WTC11 (cell line): ENCODE measurements at regions not wholly inside any gene's neighbourhood (a gene's known extent, or its start where the extent isn't known, plus 50 kb on each side); places are given as distances from the start of the nearest gene placed in this dataset.

Experiments
- ATAC-seq: fragments of 200-7000 bp; cut with Tn5 transposase; 2 replicates; pipeline ENCODE4 v1.10.0; 2021; ENCODE audit warnings: mild to moderate bottlenecking, moderate library complexity
- CTCF ChIA-PET: fragments of 300-600 bp; sonication (Branson Sonifier 250); formaldehyde crosslinking; loops from one replicate; lab custom pipeline; 2021; ENCODE audit warnings: antibody characterized with exemption; lab: Charles Lee
- POLR2A ChIA-PET: fragments of 350-600 bp; sonication (Branson Sonifier 250); formaldehyde crosslinking; loops from one replicate; lab custom pipeline; 2021; ENCODE audit warnings: antibody characterized with exemption; lab: Charles Lee
- DNase-seq: peaks from one replicate; pipeline ENCODE4 v3.0.0; 2021; ENCODE audit warnings: low spot score
- H3K27ac Mint-ChIP-seq: 2 replicates; pipeline ENCODE4 v1.8.0; 2021; ENCODE audit warnings: mixed read lengths
- H3K27me3 Mint-ChIP-seq: 2 replicates; pipeline ENCODE4 v1.8.0; 2021; ENCODE audit warnings: low read depth, mild to moderate bottlenecking, moderate library complexity, mixed read lengths
- H3K36me3 Mint-ChIP-seq: 2 replicates; pipeline ENCODE4 v1.8.0; 2021; ENCODE audit warnings: mixed read lengths
- H3K4me1 Mint-ChIP-seq: 2 replicates; pipeline ENCODE4 v1.8.0; 2022; ENCODE audit warnings: mixed read lengths
- H3K4me3 Mint-ChIP-seq: 2 replicates; pipeline ENCODE4 v1.8.0; 2021; ENCODE audit warnings: mild to moderate bottlenecking, moderate library complexity, mixed read lengths
- H3K9me3 Mint-ChIP-seq: 2 replicates; pipeline ENCODE4 v1.8.0; 2021; ENCODE audit warnings: mixed read lengths
- ATF1 ChIP-seq: sonication (generic); formaldehyde crosslinking; IDR thresholded peaks from 2 replicates; pipeline ENCODE4 v1.8.1; 2023; ENCODE audit warnings: mild to moderate bottlenecking, moderate library complexity, missing genetic modification reagents
- E2F5 ChIP-seq: sonication (generic); formaldehyde crosslinking; IDR thresholded peaks from 2 replicates; pipeline ENCODE4 v1.8.1; 2022; ENCODE audit warnings: mild to moderate bottlenecking, moderate library complexity, missing genetic modification reagents
- ELF4 ChIP-seq: sonication (generic); formaldehyde crosslinking; IDR thresholded peaks from 2 replicates; pipeline ENCODE4 v1.8.1; 2022; ENCODE audit warnings: low read depth, mild to moderate bottlenecking, moderate library complexity, missing genetic modification reagents
- GABPB1 ChIP-seq: sonication (generic); formaldehyde crosslinking; IDR thresholded peaks from 2 replicates; pipeline ENCODE4 v1.8.1; 2023; ENCODE audit warnings: mild to moderate bottlenecking, missing genetic modification reagents
- JUN ChIP-seq: sonication (generic); formaldehyde crosslinking; IDR thresholded peaks from 2 replicates; pipeline ENCODE4 v1.8.0; 2023; ENCODE audit warnings: mild to moderate bottlenecking, missing genetic modification reagents
- KAT7 ChIP-seq: sonication (generic); formaldehyde crosslinking; IDR thresholded peaks from 2 replicates; pipeline ENCODE4 v1.8.1; 2023; ENCODE audit warnings: missing genetic modification reagents, mild to moderate bottlenecking, borderline replicate concordance
- ZBTB21 ChIP-seq: sonication (generic); formaldehyde crosslinking; IDR thresholded peaks from 2 replicates; pipeline ENCODE4 v1.8.1; 2023; ENCODE audit warnings: mild to moderate bottlenecking, missing genetic modification reagents, borderline replicate concordance
- ZNF138 ChIP-seq: sonication (generic); formaldehyde crosslinking; conservative IDR thresholded peaks from 2 replicates; pipeline ENCODE4 v1.8.1; 2022; ENCODE audit warnings: mild to moderate bottlenecking, moderate library complexity, missing genetic modification reagents
- ZNF317 ChIP-seq: sonication (generic); formaldehyde crosslinking; IDR thresholded peaks from 2 replicates; pipeline ENCODE4 v1.8.1; 2023; ENCODE audit warnings: low read depth, mild to moderate bottlenecking, moderate library complexity, missing genetic modification reagents, borderline replicate concordance
- ZNF532 ChIP-seq: fragments of 250-450 bp; sonication (Bioruptor Pico); IDR thresholded peaks from 2 replicates; pipeline ENCODE4 v1.9.0; 2021; ENCODE audit warnings: mild to moderate bottlenecking, borderline replicate concordance
- TF ChIP-seq, protein P1 (sequence below): sonication (generic); formaldehyde crosslinking; IDR thresholded peaks from 2 replicates; pipeline ENCODE4 v1.8.1; 2022; ENCODE audit warnings: low read depth, missing genetic modification reagents, borderline replicate concordance
- TF ChIP-seq, protein P2 (sequence below): fragments of 250-450 bp; sonication (Bioruptor Pico); IDR thresholded peaks from 2 replicates; pipeline ENCODE4 v2.1.2; 2022; ENCODE audit warnings: mild to moderate bottlenecking, moderate library complexity
- TF ChIP-seq, protein P3 (sequence below): sonication (generic); formaldehyde crosslinking; IDR thresholded peaks from 2 replicates; pipeline ENCODE4 v1.8.0; 2022; ENCODE audit warnings: mild to moderate bottlenecking, missing genetic modification reagents
- TF ChIP-seq, protein P4 (sequence below): sonication (generic); formaldehyde crosslinking; IDR thresholded peaks from 2 replicates; pipeline ENCODE4 v1.8.1; 2023; ENCODE audit warnings: mild to moderate bottlenecking, missing genetic modification reagents

- TF ChIP-seq, protein P1, sequence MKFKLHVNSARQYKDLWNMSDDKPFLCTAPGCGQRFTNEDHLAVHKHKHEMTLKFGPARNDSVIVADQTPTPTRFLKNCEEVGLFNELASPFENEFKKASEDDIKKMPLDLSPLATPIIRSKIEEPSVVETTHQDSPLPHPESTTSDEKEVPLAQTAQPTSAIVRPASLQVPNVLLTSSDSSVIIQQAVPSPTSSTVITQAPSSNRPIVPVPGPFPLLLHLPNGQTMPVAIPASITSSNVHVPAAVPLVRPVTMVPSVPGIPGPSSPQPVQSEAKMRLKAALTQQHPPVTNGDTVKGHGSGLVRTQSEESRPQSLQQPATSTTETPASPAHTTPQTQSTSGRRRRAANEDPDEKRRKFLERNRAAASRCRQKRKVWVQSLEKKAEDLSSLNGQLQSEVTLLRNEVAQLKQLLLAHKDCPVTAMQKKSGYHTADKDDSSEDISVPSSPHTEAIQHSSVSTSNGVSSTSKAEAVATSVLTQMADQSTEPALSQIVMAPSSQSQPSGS = no peak
- no peak for TF ChIP-seq ZBTB21 (CRISPR knock-in tag)
- TF ChIP-seq, protein P2, sequence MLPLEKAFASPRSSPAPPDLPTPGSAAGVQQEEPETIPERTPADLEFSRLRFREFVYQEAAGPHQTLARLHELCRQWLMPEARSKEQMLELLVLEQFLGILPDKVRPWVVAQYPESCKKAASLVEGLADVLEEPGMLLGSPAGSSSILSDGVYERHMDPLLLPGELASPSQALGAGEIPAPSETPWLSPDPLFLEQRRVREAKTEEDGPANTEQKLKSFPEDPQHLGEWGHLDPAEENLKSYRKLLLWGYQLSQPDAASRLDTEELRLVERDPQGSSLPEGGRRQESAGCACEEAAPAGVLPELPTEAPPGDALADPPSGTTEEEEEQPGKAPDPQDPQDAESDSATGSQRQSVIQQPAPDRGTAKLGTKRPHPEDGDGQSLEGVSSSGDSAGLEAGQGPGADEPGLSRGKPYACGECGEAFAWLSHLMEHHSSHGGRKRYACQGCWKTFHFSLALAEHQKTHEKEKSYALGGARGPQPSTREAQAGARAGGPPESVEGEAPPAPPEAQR (CRISPR knock-in tag) = no peak
- no peak for TF ChIP-seq ZNF532
- no peak for TF ChIP-seq E2F5 (CRISPR knock-in tag)
- TF ChIP-seq, protein P3, sequence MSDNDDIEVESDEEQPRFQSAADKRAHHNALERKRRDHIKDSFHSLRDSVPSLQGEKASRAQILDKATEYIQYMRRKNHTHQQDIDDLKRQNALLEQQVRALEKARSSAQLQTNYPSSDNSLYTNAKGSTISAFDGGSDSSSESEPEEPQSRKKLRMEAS (CRISPR knock-in tag) = no peak
- no peak for TF ChIP-seq JUN (CRISPR knock-in tag)
- TF ChIP-seq GABPB1 (CRISPR knock-in tag) = no peak
- no peak for TF ChIP-seq ZNF317 (CRISPR knock-in tag)
- TF ChIP-seq ELF4 (CRISPR knock-in tag) = no peak
- no peak for TF ChIP-seq KAT7 (CRISPR knock-in tag)
- no peak for TF ChIP-seq ZNF138 (CRISPR knock-in tag)
Observed at GRCh38 chr6:159099961-159100360, 55.2 kb upstream of the TAGAP start (continued).

DNA sequence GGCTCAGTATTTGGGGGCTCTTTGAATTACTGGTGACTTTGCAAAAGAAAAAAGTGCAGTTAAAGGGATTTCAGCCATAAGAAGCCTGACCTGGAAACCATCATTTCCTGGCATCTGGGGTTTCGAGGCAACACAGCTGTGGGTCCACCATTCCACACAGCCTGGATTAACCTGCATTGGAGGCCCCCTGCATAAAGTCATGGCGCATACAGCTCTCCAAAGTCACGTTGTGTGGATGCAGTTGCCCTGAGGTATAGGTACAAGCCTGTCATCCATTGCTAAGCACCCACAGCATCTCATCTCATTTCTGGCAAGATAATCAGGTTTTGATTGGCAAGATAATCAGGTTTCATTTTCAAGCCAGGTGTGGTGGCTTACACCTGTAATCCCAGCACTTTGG, 54.5 kb upstream of the TAGAP start:
- CTCF ChIA-PET = interaction anchor here (0.7 to 1.1 kb wide), 2 partner anchors 11 to 35 kb away, joined by 4 to 5 read pairs; no protein-coding TSS in a partner anchor
- Mint-ChIP-seq H3K27me3 (no peaks in the 10 kb centered on the region), H3K9me3 (no peaks in the 10 kb centered on the region), H3K36me3 (no peaks in the 10 kb centered on the region), H3K4me1 (peaks cover 8% of the 10 kb centered on the region), H3K4me3 (no peak overlapping the region), H3K27ac (no peak overlapping the region)
- no peak for TF ChIP-seq ATF1 (CRISPR knock-in tag)
- TF ChIP-seq, protein P4, sequence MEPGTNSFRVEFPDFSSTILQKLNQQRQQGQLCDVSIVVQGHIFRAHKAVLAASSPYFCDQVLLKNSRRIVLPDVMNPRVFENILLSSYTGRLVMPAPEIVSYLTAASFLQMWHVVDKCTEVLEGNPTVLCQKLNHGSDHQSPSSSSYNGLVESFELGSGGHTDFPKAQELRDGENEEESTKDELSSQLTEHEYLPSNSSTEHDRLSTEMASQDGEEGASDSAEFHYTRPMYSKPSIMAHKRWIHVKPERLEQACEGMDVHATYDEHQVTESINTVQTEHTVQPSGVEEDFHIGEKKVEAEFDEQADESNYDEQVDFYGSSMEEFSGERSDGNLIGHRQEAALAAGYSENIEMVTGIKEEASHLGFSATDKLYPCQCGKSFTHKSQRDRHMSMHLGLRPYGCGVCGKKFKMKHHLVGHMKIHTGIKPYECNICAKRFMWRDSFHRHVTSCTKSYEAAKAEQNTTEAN (CRISPR knock-in tag) = no peak
- DNase-seq = no peak
- no peak for ATAC-seq
- POLR2A ChIA-PET = no interaction called here
